ENCODE measurements at regions not wholly inside any gene's neighbourhood (a gene's known extent, or its start where the extent isn't known, plus 50 kb on each side); places are given as distances from the start of the nearest gene placed in this dataset.

DNA sequence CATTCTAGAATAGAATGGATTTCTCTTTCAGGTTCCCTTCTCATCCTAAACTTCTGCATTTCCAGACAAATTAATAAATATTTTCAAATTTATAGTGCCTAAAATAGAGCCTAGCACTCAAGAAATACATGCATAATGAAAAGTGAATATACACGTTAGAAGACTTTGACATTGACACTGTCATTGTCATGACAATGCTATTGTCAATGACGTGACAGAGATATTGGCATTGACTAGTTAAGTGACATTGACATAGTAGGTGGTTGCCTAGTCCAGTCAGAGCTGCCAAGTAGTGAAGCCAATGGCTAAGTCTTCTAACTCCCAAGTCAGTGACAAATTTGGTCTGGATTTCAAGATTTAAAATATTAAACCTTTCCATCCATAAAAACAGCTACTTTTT lies 410.5 kb downstream of the LMO4 start:
- no peak overlapping the region for H3K4me3 ChIP-seq (ENCODE audit: low read depth in 1 of 3, low read length in 3 of 3)
- TF ChIP-seq RAD21 (IDR thresholded peaks at IDR 0.05): no peak
- TF ChIP-seq EGR1 (IDR thresholded peaks at IDR 0.05; ENCODE audit: low read depth in 2 of 2): no peak
- no peak for TF ChIP-seq JUND (IDR thresholded peaks at IDR 0.05)
- no peak for TF ChIP-seq FOXA1 (IDR thresholded peaks at IDR 0.05)
- TF ChIP-seq REST (IDR thresholded peaks at IDR 0.05): no peak
- no peak overlapping the region for H3K27ac ChIP-seq (ENCODE audit: low read depth in 1 of 2, low read length in 2 of 2)
- H3K9me3 ChIP-seq (ENCODE audit: control insufficient read depth in 4 of 4, low read length in 3 of 4): no peaks in the 10 kb centered on the region
- no peaks in the 10 kb centered on the region for H3K4me1 ChIP-seq (ENCODE audit: control insufficient read depth in 4 of 4, insufficient read depth in 4 of 4, low read length in 3 of 4)
- H3K9ac ChIP-seq (ENCODE audit: low read depth in 1 of 2, low read length in 2 of 2): no peak overlapping the region
- H3K36me3 ChIP-seq (ENCODE audit: control insufficient read depth in 4 of 4, insufficient read depth in 3 of 4, low read depth in 1 of 4, low read length in 3 of 4): no peaks in the 10 kb centered on the region
- H3K27me3 ChIP-seq (ENCODE audit: control insufficient read depth in 4 of 4, insufficient read depth in 4 of 4, low read length in 3 of 4): no peaks in the 10 kb centered on the region
- no peak for DNase-seq (ENCODE audit: low spot score)
- WGBS: 90% methylated on average over 2 of the region's 2 CpGs

DNA sequence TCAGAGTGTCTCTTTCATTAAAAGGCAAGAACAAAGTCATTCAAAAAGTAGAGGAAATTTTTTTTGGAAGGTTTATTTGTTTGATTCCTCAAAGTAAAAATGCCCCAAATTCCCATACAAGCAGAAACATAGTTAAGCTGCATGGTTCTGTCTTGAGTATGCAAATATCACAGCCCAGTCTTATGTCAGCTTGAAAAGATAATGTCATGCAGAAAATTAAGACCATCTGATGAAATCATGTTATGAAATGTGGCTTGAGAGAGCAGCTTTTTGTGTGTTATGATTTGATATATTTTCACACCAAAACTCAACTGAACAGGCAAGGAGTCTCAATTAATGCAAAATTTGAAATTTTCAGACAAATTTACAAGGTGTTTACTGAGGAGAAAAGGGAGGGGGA lies 411.0 kb downstream of the LMO4 start:
- H3K36me3 ChIP-seq (ENCODE audit: control insufficient read depth in 4 of 4, insufficient read depth in 3 of 4, low read depth in 1 of 4, low read length in 3 of 4): no peaks in the 10 kb centered on the region
- H3K27ac ChIP-seq (ENCODE audit: low read depth in 1 of 2, low read length in 2 of 2): no peak overlapping the region
- H3K27me3 ChIP-seq (ENCODE audit: control insufficient read depth in 4 of 4, insufficient read depth in 4 of 4, low read length in 3 of 4): no peaks in the 10 kb centered on the region
- DNase-seq (ENCODE audit: low spot score): no peak
- no peaks in the 10 kb centered on the region for H3K4me1 ChIP-seq (ENCODE audit: control insufficient read depth in 4 of 4, insufficient read depth in 4 of 4, low read length in 3 of 4)
- no peaks in the 10 kb centered on the region for H3K9me3 ChIP-seq (ENCODE audit: control insufficient read depth in 4 of 4, low read length in 3 of 4)
- H3K4me3 ChIP-seq (ENCODE audit: low read depth in 1 of 3, low read length in 3 of 3): no peak overlapping the region
- no peak overlapping the region for H3K9ac ChIP-seq (ENCODE audit: low read depth in 1 of 2, low read length in 2 of 2)
- TF ChIP-seq, protein P1, sequence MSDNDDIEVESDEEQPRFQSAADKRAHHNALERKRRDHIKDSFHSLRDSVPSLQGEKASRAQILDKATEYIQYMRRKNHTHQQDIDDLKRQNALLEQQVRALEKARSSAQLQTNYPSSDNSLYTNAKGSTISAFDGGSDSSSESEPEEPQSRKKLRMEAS (IDR thresholded peaks at IDR 0.05): no peak
- TF ChIP-seq FOXA2 (IDR thresholded peaks at IDR 0.05): no peak

DNA sequence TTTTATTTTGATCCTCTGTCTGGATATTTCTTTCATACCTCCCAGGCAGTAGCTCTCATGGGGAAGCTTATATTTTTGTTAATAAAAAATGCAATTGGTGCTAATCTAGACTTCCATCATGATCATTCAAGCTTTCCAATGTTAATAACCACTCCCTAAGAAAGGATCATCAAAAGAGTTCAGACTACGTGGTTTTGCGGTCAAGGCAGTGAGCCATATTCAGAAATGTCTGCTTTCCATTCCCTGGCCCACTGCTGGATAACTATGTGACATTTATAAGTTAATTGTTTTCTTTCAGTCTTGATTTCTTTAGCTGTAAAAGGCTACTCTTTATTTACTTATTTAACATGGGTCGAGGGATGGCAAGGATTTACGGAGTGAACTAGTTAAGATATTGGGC lies 414.6 kb downstream of the LMO4 start:
- no peak overlapping the region for H3K4me3 ChIP-seq (ENCODE audit: low read depth in 1 of 3, low read length in 3 of 3)
- no peak for DNase-seq (ENCODE audit: low spot score)
- TF ChIP-seq HNF4G (IDR thresholded peaks at IDR 0.05) (no peak), GABPA (IDR thresholded peaks at IDR 0.05 in 1 of 2, conservative IDR thresholded peaks at IDR 0.05 in 1 of 2) (no peak), FOXA1 (IDR thresholded peaks at IDR 0.05) (no peak), EGR1 (IDR thresholded peaks at IDR 0.05; ENCODE audit: low read depth in 2 of 2) (no peak), HNF4A (conservative IDR thresholded peaks at IDR 0.05) (no peak), REST (IDR thresholded peaks at IDR 0.05) (no peak), ATF3 (IDR thresholded peaks at IDR 0.05) (no peak), FOXA2 (IDR thresholded peaks at IDR 0.05) (no peak), SP1 (IDR thresholded peaks at IDR 0.05) (no peak), CTCF (IDR thresholded peaks at IDR 0.05; ENCODE audit: low read depth, low read length, missing input control) (no peak), JUND (IDR thresholded peaks at IDR 0.05) (no peak), NR2F2 (IDR thresholded peaks at IDR 0.05) (no peak), TAF1 (conservative IDR thresholded peaks at IDR 0.05) (no peak)
- TF ChIP-seq, protein P2, sequence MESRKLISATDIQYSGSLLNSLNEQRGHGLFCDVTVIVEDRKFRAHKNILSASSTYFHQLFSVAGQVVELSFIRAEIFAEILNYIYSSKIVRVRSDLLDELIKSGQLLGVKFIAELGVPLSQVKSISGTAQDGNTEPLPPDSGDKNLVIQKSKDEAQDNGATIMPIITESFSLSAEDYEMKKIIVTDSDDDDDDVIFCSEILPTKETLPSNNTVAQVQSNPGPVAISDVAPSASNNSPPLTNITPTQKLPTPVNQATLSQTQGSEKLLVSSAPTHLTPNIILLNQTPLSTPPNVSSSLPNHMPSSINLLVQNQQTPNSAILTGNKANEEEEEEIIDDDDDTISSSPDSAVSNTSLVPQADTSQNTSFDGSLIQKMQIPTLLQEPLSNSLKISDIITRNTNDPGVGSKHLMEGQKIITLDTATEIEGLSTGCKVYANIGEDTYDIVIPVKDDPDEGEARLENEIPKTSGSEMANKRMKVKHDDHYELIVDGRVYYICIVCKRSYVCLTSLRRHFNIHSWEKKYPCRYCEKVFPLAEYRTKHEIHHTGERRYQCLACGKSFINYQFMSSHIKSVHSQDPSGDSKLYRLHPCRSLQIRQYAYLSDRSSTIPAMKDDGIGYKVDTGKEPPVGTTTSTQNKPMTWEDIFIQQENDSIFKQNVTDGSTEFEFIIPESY (IDR thresholded peaks at IDR 0.05): no peak
- no peak overlapping the region for H3K27ac ChIP-seq (ENCODE audit: low read depth in 1 of 2, low read length in 2 of 2)
- H3K27me3 ChIP-seq (ENCODE audit: control insufficient read depth in 4 of 4, insufficient read depth in 4 of 4, low read length in 3 of 4): no peaks in the 10 kb centered on the region
- no peaks in the 10 kb centered on the region for H3K36me3 ChIP-seq (ENCODE audit: control insufficient read depth in 4 of 4, insufficient read depth in 3 of 4, low read depth in 1 of 4, low read length in 3 of 4)
- 83% methylated on average over 4 of the region's 4 CpGs for WGBS
- no peak overlapping the region for H3K9ac ChIP-seq (ENCODE audit: low read depth in 1 of 2, low read length in 2 of 2)
- H3K9me3 ChIP-seq (ENCODE audit: control insufficient read depth in 4 of 4, low read length in 3 of 4): no peaks in the 10 kb centered on the region
- no peaks in the 10 kb centered on the region for H3K4me1 ChIP-seq (ENCODE audit: control insufficient read depth in 4 of 4, insufficient read depth in 4 of 4, low read length in 3 of 4)
